ENCODE measurements at regions not wholly inside any gene's neighbourhood (a gene's known extent, or its start where the extent isn't known, plus 50 kb on each side); places are given as distances from the start of the nearest gene placed in this dataset.
"Not testable (repeated sequence)": the region's sequence is repeated elsewhere in the genome, so short reads cannot be mapped to it uniquely, and the experiment has no call there.

GRCh38 chr14:48096897-48097296 is 421.5 kb upstream of the MDGA2 start:
- H3K4me3 ChIP-seq (ENCODE audit: low read depth, low read length): no peak overlapping the region
- TF ChIP-seq, protein P1, sequence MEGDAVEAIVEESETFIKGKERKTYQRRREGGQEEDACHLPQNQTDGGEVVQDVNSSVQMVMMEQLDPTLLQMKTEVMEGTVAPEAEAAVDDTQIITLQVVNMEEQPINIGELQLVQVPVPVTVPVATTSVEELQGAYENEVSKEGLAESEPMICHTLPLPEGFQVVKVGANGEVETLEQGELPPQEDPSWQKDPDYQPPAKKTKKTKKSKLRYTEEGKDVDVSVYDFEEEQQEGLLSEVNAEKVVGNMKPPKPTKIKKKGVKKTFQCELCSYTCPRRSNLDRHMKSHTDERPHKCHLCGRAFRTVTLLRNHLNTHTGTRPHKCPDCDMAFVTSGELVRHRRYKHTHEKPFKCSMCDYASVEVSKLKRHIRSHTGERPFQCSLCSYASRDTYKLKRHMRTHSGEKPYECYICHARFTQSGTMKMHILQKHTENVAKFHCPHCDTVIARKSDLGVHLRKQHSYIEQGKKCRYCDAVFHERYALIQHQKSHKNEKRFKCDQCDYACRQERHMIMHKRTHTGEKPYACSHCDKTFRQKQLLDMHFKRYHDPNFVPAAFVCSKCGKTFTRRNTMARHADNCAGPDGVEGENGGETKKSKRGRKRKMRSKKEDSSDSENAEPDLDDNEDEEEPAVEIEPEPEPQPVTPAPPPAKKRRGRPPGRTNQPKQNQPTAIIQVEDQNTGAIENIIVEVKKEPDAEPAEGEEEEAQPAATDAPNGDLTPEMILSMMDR (IDR thresholded peaks at IDR 0.05; ENCODE audit: low read depth, low read length): no peak

- TF ChIP-seq, protein P1 (IDR thresholded peaks at IDR 0.05; ENCODE audit: low read depth, low read length): no peak
- no peak overlapping the region for H3K4me3 ChIP-seq (ENCODE audit: low read depth, low read length)
Observed at GRCh38 chr14:48086516-48086915, 411.1 kb upstream of the MDGA2 start.

GRCh38 chr14:48075487-48075886 is 400.1 kb upstream of the MDGA2 start:
- H3K4me3 ChIP-seq (ENCODE audit: low read depth, low read length): no peak overlapping the region
- TF ChIP-seq, protein P1 (IDR thresholded peaks at IDR 0.05; ENCODE audit: low read depth, low read length): no peak

DNA sequence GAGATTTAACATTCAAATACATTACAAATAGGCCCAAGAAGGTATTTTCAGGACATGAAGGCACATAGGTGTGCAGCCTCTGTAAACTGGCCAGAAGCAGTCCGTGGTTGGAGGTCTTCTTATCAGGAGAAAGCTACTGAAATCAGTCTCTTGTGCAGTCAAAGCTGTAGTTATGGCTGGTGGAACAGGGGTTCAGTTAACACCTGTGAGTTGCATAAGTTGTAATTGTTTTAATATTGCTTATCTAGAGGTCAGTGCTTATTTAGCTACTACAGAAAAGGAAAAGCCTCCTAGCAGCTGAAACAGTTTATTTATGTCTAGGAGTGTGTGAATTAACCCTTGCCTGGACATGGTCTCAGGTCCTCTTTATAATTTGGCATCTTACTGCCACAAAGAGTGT is 377.6 kb upstream of the MDGA2 start:
- TF ChIP-seq, protein P1 (IDR thresholded peaks at IDR 0.05; ENCODE audit: low read depth, low read length): no peak

DNA sequence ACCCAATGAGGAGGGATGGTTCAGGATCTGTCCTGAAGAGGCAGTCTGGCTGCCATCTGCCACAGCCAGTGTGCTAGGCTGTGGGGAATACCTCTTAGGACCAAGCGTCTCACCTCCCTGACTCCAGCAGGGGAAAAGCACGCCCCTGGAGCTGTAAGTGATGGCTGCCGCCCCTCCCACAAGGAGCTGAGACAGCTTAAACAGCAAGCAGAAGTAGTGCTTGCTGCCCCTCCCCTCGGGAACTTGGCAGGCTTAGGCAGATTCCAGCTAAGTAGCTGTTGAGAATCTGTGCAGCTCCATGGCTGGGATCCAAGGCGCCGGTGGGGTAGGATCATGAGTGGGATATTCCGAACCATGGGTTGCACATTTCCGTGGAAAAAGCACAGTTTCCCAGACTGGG is 360.4 kb upstream of the MDGA2 start:
- no peak overlapping the region for H3K4me3 ChIP-seq (ENCODE audit: low read depth, low read length)
- TF ChIP-seq, protein P1 (IDR thresholded peaks at IDR 0.05; ENCODE audit: low read depth, low read length): no peak

More for the DNA sequence above, 377.6 kb upstream of the MDGA2 start:
- no peak overlapping the region for H3K4me3 ChIP-seq (ENCODE audit: low read depth, low read length)

- TF ChIP-seq, protein P1 (IDR thresholded peaks at IDR 0.05; ENCODE audit: low read depth, low read length): no peak
Observed at GRCh38 chr14:48027115-48027514, 351.7 kb upstream of the MDGA2 start.

DNA sequence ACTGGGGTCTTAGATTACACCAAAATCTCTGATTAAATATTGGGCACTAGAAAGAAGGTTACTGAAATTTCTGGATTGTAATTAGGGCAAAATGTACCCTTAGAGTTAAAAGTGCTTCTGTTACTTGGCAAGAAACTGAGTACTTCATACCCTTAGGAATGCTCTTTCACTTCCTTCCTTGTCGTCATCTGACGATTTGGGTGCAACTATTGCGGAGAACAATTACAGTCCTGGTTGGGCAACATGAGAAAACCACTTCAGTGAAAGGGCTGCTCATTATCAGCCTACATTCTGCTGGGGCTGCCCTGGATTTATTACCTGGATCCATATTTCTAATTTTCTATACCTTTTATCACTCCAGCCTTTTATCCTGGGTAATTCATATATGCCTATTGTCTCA is 348.5 kb upstream of the MDGA2 start:
- TF ChIP-seq, protein P1 (IDR thresholded peaks at IDR 0.05; ENCODE audit: low read depth, low read length): no peak
- H3K4me3 ChIP-seq (ENCODE audit: low read depth, low read length): no peak overlapping the region

More at GRCh38 chr14:48027115-48027514, 351.7 kb upstream of the MDGA2 start:
- H3K4me3 ChIP-seq (ENCODE audit: low read depth, low read length): no peak overlapping the region

- not testable (repeated sequence) for H3K4me3 ChIP-seq (ENCODE audit: low read depth, low read length)
Observed at GRCh38 chr14:48011484-48011883, 336.1 kb upstream of the MDGA2 start.
